Right lobe of liver (tissue), 4 donors: ENCODE measurements at regions not wholly inside any gene's neighbourhood (a gene's known extent, or its start where the extent isn't known, plus 50 kb on each side); places are given as distances from the start of the nearest gene placed in this dataset.

Source experiments
- CTCF ChIP-seq, 4 donors: fragments of 200-600 bp in 3 of 4; fragments of 450-650 bp in 1 of 4; IDR thresholded peaks; one replicate each; pipeline versions ENCODE4 v1.5.1 to v1.8.0; 2016 to 2022; ENCODE audit warnings: antibody characterized with exemption in 4 of 4, mild to moderate bottlenecking in 2 of 4
- POLR2A ChIP-seq: fragments of 450-650 bp; IDR thresholded peaks from one replicate; pipeline ENCODE4 v1.6.1; 2017; ENCODE audit warnings: antibody characterized with exemption, mild to moderate bottlenecking
- donor health status: DM: no; HTN: no; CAD: no.
- donor health status: DM: no; HTN: no; CAD: no.
- donor health status: DM: no; HTN: yes; CAD: no.

DNA sequence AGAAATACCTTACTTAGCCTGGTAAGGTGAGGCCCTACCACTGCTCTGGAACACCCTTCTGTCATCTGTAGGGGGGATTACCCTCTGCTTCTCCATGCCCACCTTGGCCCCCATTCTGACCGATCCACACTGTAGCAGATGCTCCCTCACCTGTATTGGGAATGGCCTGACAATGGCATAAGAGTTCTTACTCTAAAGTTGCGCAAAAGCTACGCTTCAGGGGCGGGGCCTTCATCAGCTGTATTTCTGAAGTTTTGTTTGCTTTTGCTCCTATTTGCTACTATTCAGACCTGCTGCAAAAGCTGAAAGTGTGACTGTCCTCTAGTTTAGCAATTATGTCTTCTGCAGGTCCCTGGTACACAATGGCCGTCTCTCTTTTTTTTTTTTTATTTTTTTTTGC is 252.6 kb downstream of the TLE3 start:
- TF ChIP-seq POLR2A, result no peak
- no peak for TF ChIP-seq CTCF (IDR thresholded peaks at IDR 0.05)
